ENCODE measurements at regions not wholly inside any gene's neighbourhood (a gene's known extent, or its start where the extent isn't known, plus 50 kb on each side); places are given as distances from the start of the nearest gene placed in this dataset.

- no peak for DNase-seq
Observed at GRCh38 chr16:86683441-86684194, 105.3 kb downstream of the FOXL1 start.

GRCh38 chr16:86685076-86685475 lies 106.7 kb downstream of the FOXL1 start:
- DNase-seq = no peak

- no peak for DNase-seq
Observed at GRCh38 chr16:86690970-86691369, 112.6 kb downstream of the FOXL1 start.

- DNase-seq = no peak
Observed at GRCh38 chr16:86692426-86692825, 114.1 kb downstream of the FOXL1 start.

GRCh38 chr16:86693033-86693432 lies 114.7 kb downstream of the FOXL1 start:
- DNase-seq = no peak

- peak; percentile 69 for DNase-seq
Observed at GRCh38 chr16:86697715-86698114, 119.4 kb downstream of the FOXL1 start.

- DNase-seq = peak; percentile 68
Observed at GRCh38 chr16:86700046-86700945, 121.9 kb downstream of the FOXL1 start.

- DNase-seq = no peak
Observed at GRCh38 chr16:86701286-86701975, 123.1 kb downstream of the FOXL1 start.

- DNase-seq = no peak
Observed at GRCh38 chr16:86702824-86703588, 124.7 kb downstream of the FOXL1 start.

GRCh38 chr16:86704516-86704915 lies 126.2 kb downstream of the FOXL1 start:
- no peak for DNase-seq

- DNase-seq = no peak
Observed at GRCh38 chr16:86706726-86707125, 128.4 kb downstream of the FOXL1 start.

GRCh38 chr16:86707171-86707570 lies 128.8 kb downstream of the FOXL1 start:
- no peak for DNase-seq

- no peak for DNase-seq
Observed at GRCh38 chr16:86707581-86707980, 129.2 kb downstream of the FOXL1 start.

- DNase-seq = no peak
Observed at GRCh38 chr16:86708431-86708830, 130.1 kb downstream of the FOXL1 start.

- no peak for DNase-seq
Observed at GRCh38 chr16:86709103-86709502, 130.8 kb downstream of the FOXL1 start.

- DNase-seq = no peak
Observed at GRCh38 chr16:86709902-86710601, 131.7 kb downstream of the FOXL1 start.

- DNase-seq = no peak
Observed at GRCh38 chr16:86710602-86710950, 132.2 kb downstream of the FOXL1 start.

- no peak for DNase-seq
Observed at GRCh38 chr16:86712158-86713009, 134.0 kb downstream of the FOXL1 start.

GRCh38 chr16:86713021-86713631 lies 134.8 kb downstream of the FOXL1 start:
- DNase-seq = no peak

- DNase-seq = peak; percentile 46
Observed at GRCh38 chr16:86714166-86714565, 135.8 kb downstream of the FOXL1 start.

Data from fibroblast of skin of scalp (primary cell).